Right cardiac atrium (tissue), 5 donors: ENCODE measurements at regions not wholly inside any gene's neighbourhood (a gene's known extent, or its start where the extent isn't known, plus 50 kb on each side); places are given as distances from the start of the nearest gene placed in this dataset.

Experiments
- ATAC-seq, 2 donors: fragments of 200-7000 bp; cut with Tn5 transposase; one replicate each; pipeline versions ENCODE4 v1.8.0 to v1.9.1; 2020; ENCODE audit warnings: moderate library complexity in 2 of 2, mild to moderate bottlenecking in 1 of 2
- DNase-seq, 3 donors: peaks; one replicate each; pipeline ENCODE4 v3.0.0-alpha.2; 2020
- H3K27ac ChIP-seq: one replicate; pipeline ENCODE4 v1.5.1; 2013; ENCODE audit warnings: mild to moderate bottlenecking, low read length, control low read depth, moderate library complexity
- H3K27me3 ChIP-seq: one replicate; pipeline ENCODE4 v1.6.1; 2013; ENCODE audit not compliant: control insufficient read depth, insufficient read depth
- H3K4me1 ChIP-seq: one replicate; pipeline ENCODE4 v1.6.1; 2013; ENCODE audit warnings: low read length; ENCODE audit not compliant: control insufficient read depth, insufficient read depth
- H3K4me3 ChIP-seq: one replicate; pipeline ENCODE4 v1.5.1; 2013; ENCODE audit warnings: low read length, control low read depth
- H3K9me3 ChIP-seq: one replicate; pipeline ENCODE4 v1.6.1; 2013; ENCODE audit warnings: low read length; ENCODE audit not compliant: control insufficient read depth
- WGBS: extraction: QIAGEN DNeasy Blood & Tissue Kit; methylation state at CpG from one replicate; pipeline ENCODE4 v1.1.7; 2013; 5-methylcytosine and 5-hydroxymethylcytosine counted together
- intact Hi-C, 4 donors: fragments of 100-400 bp; cut with DNase I; formaldehyde crosslinking; loops; one replicate each; pipeline versions ENCODE4 v1.11.0 to v1.14.0; 2022 to 2023
- donor health status: healthy with polysubstance abuse.
- donor health status: DM: no; HTN: yes; CAD: no.
- donor health status: DM: no; HTN: no; CAD: no.
- donor health status: DM: no; HTN: yes; CAD: no; lungs with severe emphysema.
- donor health status: DM: yes; HTN: yes; CAD: no.

- intact Hi-C loops: no loop called here
Measured at GRCh38 chr2:23238011-23238657, 146.8 kb upstream of the KLHL29 start.

GRCh38 chr2:23239374-23239773 is 145.6 kb upstream of the KLHL29 start:
- Histone ChIP-seq H3K4me3 (no peak overlapping the region), H3K9me3 (no peaks in the 10 kb centered on the region), H3K4me1 (no peaks in the 10 kb centered on the region), H3K27ac (no peak overlapping the region), H3K27me3 (no peaks in the 10 kb centered on the region)
- intact Hi-C loops: no loop called here
- ATAC-seq (no peak), DNase-seq (no peak)
- 93% methylated on average over 8 of the region's 8 CpGs for WGBS

More at GRCh38 chr2:23238011-23238657, 146.8 kb upstream of the KLHL29 start:
- H3K27me3 ChIP-seq: no peaks in the 10 kb centered on the region
- no peaks in the 10 kb centered on the region for H3K4me1 ChIP-seq
- H3K9me3 ChIP-seq: no peaks in the 10 kb centered on the region
- ATAC-seq (no peak), DNase-seq (no peak)
- H3K27ac ChIP-seq: no peak overlapping the region
- H3K4me3 ChIP-seq: no peak overlapping the region
- WGBS: 61% methylated on average over 4 of the region's 4 CpGs

GRCh38 chr2:23241121-23241520 is 143.9 kb upstream of the KLHL29 start:
- WGBS: 94% methylated on average over 1 of the region's 1 CpG
- H3K27me3 ChIP-seq: no peaks in the 10 kb centered on the region
- ATAC-seq (no peak), DNase-seq (no peak)
- no peak overlapping the region for H3K27ac ChIP-seq
- intact Hi-C loops: no loop called here
- H3K4me3 ChIP-seq: no peak overlapping the region
- H3K9me3 ChIP-seq: no peaks in the 10 kb centered on the region
- no peaks in the 10 kb centered on the region for H3K4me1 ChIP-seq

- H3K27me3 ChIP-seq: no peaks in the 10 kb centered on the region
- no peak for ATAC-seq
- 79% methylated on average over 12 of the region's 12 CpGs for WGBS
- no peaks in the 10 kb centered on the region for H3K4me1 ChIP-seq
- no peak overlapping the region for H3K4me3 ChIP-seq
- H3K9me3 ChIP-seq: no peaks in the 10 kb centered on the region
- intact Hi-C loops: no loop called here
- DNase-seq: no peak
- H3K27ac ChIP-seq: no peak overlapping the region
Measured at GRCh38 chr2:23241611-23242245, 143.3 kb upstream of the KLHL29 start.

- DNase-seq (peak in 1 of 3 donors; percentile 43), ATAC-seq (no peak)
- intact Hi-C loops: no loop called here
- Histone ChIP-seq H3K27me3 (no peaks in the 10 kb centered on the region), H3K4me3 (no peak overlapping the region), H3K27ac (no peak overlapping the region), H3K4me1 (no peaks in the 10 kb centered on the region), H3K9me3 (no peaks in the 10 kb centered on the region)
- WGBS: 49% methylated on average over 5 of the region's 5 CpGs
Measured at GRCh38 chr2:23243073-23243659, 141.8 kb upstream of the KLHL29 start.

- Histone ChIP-seq H3K9me3 (no peaks in the 10 kb centered on the region), H3K4me3 (no peak overlapping the region), H3K4me1 (peaks cover 3% of the 10 kb centered on the region), H3K27ac (no peak overlapping the region), H3K27me3 (no peaks in the 10 kb centered on the region)
- no peak for ATAC-seq
- 61% methylated on average over 1 of the region's 1 CpG for WGBS
- DNase-seq: no peak
- intact Hi-C loops: no loop called here
Measured at GRCh38 chr2:23244617-23245016, 140.4 kb upstream of the KLHL29 start.

GRCh38 chr2:23246992-23247683 is 137.8 kb upstream of the KLHL29 start:
- Histone ChIP-seq H3K4me1 (peaks cover 3% of the 10 kb centered on the region), H3K27me3 (no peaks in the 10 kb centered on the region), H3K9me3 (no peaks in the 10 kb centered on the region), H3K4me3 (no peak overlapping the region), H3K27ac (no peak overlapping the region)
- DNase-seq (no peak), ATAC-seq (no peak)
- intact Hi-C loops: no loop called here
- WGBS: 70% methylated on average over 4 of the region's 4 CpGs

GRCh38 chr2:23248667-23249066 is 136.3 kb upstream of the KLHL29 start:
- WGBS: 50% methylated on average over 1 of the region's 1 CpG
- Histone ChIP-seq H3K27ac (no peak overlapping the region), H3K4me1 (peaks cover 3% of the 10 kb centered on the region), H3K4me3 (no peak overlapping the region), H3K27me3 (no peaks in the 10 kb centered on the region), H3K9me3 (no peaks in the 10 kb centered on the region)
- intact Hi-C loops: no loop called here
- ATAC-seq (no peak), DNase-seq (no peak)

GRCh38 chr2:23249348-23249747 is 135.6 kb upstream of the KLHL29 start:
- no peak overlapping the region for H3K27ac ChIP-seq
- no peak overlapping the region for H3K4me3 ChIP-seq
- H3K27me3 ChIP-seq: no peaks in the 10 kb centered on the region
- WGBS: 59% methylated on average over 5 of the region's 5 CpGs
- peaks cover 3% of the 10 kb centered on the region for H3K4me1 ChIP-seq
- peak in 2 of 3 donors; percentile 53 to 83 for DNase-seq
- H3K9me3 ChIP-seq: no peaks in the 10 kb centered on the region
- intact Hi-C loops: no loop called here
- peak; percentile 61 to 77 for ATAC-seq

- WGBS: 32% methylated on average over 2 of the region's 2 CpGs
- Histone ChIP-seq H3K4me1 (peaks cover 3% of the 10 kb centered on the region), H3K9me3 (no peaks in the 10 kb centered on the region), H3K27ac (no peak overlapping the region), H3K4me3 (no peak overlapping the region), H3K27me3 (no peaks in the 10 kb centered on the region)
- peak in 1 of 3 donors; percentile 60 for DNase-seq
- ATAC-seq: peak; percentile 63 to 87
- intact Hi-C loops: no loop called here
Measured at GRCh38 chr2:23250371-23250770, 134.6 kb upstream of the KLHL29 start.

- 66% methylated on average over 2 of the region's 2 CpGs for WGBS
- Histone ChIP-seq H3K4me3 (no peak overlapping the region), H3K9me3 (no peaks in the 10 kb centered on the region), H3K4me1 (no peaks in the 10 kb centered on the region), H3K27me3 (no peaks in the 10 kb centered on the region), H3K27ac (no peak overlapping the region)
- intact Hi-C loops: no loop called here
- DNase-seq: no peak
- ATAC-seq: no peak
Measured at GRCh38 chr2:23256643-23257042, 128.3 kb upstream of the KLHL29 start.
